Medulla oblongata (tissue), 1 donor: ENCODE measurements at regions not wholly inside any gene's neighbourhood (a gene's known extent, or its start where the extent isn't known, plus 50 kb on each side); places are given as distances from the start of the nearest gene placed in this dataset.

ENCODE experiments used
- DNase-seq: peaks from one replicate; pipeline ENCODE4 v3.0.0-alpha.2; 2015; ENCODE audit errors: extremely low spot score

DNA sequence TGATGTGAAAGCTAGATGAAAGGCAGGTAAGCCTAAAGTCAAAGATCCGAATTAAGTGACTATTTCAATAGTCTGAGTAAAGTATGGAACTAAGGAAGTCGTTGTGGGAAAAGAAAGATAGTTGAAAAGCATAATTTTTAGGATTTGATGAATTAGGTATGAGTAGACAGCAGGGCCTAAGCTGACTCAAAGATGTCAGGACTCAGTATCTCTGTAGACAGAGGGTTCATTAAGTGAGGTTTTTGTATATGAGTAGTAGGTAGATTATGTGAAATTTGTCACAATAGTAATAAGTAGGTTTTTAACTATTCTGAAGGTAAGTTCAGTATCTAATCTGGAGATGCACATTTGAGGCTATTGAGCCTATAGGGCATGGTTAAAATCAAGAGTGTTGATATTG, 196.4 kb downstream of the RASSF9 start:
- no peak for DNase-seq

DNA sequence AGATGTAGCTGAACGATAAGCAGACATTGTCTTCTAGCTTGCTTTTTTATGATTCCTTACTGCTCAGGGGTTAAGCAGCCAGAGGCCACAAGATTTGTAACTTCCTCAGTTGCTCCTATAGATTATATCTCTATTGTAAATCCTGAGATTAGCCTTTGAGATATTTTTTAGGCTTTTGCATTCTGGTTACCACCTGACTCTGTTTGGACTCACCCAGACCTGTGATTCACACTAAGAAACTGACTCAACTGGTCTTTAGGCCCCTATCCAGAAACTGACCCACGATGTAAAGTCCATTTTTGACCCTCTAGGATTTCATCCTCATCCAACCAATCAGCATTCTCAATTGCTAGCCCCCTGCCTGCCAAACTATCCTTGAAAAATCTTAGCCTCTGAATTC, 194.4 kb downstream of the RASSF9 start:
- DNase-seq, result no peak

DNA sequence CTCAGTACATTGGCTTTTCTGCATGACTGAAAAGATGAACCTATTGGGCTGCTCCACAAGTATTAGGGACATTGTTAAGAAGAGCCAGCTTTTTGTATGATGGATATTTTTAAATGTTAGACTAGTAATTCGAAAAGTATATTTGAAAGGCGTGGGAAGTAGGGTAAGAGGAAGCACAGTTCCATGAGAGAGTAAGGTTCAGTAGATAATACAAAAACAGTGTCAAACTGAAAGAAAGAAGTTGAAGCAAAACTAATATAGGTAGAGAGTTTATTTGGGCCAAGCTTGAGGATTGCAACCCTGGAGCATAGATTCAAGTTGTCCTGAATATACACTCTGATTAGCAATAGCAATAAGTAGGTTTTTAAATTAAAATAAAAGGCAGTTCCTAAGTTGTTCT, 193.9 kb downstream of the RASSF9 start:
- DNase-seq, result no peak

DNA sequence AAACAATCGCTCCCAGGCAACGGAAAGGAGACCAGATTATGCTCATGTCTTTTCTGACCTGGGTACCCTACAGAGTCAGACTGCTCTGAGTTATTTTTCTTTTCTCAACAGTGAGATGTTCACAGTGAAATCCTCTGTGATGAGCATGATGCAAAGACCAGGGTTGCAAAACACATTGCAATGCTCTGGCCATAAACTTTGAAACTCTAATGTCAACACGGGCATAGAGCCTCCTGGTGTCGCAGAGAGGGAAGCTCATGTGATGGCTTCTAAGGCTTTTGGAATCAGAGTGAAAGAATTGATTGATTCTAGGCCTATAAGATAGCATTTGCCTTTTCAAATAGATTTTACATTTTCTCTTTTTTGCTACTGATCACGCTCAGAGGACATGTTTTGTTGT, 193.4 kb downstream of the RASSF9 start:
- DNase-seq, result no peak

DNA sequence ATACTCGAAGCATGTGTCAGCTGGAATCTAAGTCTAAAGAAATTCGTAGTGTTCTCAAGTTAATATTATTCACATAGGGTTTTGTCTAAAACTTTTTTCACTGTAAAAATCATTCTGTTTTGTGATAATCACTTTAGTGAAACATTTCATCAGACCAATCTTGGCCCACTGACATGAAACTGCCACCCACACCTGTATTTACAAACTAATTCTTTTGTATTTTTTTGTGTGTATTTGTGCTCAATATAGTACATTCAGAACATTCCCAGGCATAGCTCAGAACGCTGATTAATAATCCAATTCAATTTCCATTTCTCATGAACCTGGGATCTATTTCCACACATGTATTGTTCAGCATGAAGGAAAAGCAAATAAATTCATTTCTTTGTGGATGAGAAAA, 191.7 kb downstream of the RASSF9 start:
- DNase-seq, result no peak

DNA sequence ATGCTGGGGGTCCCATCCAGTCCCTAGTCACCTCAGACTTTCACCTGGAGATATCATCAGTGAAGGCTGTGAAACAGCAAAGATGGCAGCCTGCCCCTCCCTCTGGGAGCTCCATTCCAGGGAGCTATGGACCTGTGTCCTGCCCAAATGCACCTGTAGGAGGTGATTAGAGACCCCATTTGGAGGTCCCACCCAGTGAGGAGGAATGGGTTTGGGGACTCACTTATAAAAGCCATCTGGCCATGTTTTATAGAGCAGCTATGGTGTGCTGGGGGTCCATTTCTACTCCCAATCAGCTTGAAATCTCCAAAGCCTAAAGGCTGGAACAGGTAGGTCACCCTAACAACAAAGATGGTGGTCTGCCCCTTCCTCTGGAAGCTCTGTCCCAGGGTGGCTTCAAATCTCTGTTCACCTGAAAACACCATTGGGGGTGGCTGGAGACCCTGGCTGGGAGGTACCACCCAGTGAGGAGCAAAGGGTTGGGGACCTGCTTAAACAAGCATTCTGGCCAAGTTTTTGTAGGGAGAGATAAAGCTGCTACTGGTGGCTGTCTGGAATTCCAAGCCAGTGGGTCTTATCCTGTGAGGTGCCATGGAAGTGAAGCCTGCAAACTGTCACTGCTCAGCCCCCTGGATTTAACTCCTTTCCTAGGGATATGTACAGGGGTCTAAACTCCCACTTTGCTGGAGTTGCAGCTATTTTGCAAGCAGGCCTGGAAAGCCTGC, 182.3 kb downstream of the RASSF9 start:
- no peak for DNase-seq

DNA sequence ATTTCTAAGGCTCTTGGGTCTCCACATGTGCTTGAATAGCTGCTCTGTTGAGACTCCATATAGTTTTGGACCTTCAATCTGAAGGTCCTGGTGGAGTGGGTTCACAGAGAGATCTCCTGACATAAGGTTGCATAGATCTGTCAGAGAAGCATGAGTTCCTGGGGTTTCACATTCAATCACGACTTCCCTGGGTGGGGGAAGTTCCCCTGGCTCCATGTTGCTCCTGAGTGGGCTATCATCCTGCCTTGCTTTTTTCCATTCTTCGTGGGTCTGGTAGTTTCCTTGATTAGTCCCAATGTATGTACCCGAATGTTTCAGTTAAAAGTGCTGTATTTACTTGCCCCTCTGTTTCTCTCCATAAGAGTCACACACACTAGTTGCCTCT, 181.8 kb downstream of the RASSF9 start:
- DNase-seq, result no peak

DNA sequence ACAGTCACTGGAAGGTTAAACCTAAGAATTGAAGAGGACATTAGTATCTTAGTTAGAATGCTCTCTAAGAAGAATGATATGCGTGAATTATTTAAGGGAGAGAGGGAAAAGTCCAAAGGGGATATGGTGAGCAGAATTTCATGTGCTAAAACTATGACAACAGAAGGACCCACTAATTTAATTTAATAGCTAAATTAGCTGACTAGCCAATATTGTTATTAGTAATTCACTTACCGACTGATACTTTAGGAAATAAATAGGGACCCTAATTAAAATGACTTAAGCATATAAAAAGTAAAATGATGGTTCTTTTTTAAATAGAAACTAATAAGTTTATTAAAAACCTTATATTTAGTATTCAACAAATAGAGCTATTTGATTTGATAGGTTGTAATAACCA, 179.6 kb downstream of the RASSF9 start:
- no peak for DNase-seq

DNA sequence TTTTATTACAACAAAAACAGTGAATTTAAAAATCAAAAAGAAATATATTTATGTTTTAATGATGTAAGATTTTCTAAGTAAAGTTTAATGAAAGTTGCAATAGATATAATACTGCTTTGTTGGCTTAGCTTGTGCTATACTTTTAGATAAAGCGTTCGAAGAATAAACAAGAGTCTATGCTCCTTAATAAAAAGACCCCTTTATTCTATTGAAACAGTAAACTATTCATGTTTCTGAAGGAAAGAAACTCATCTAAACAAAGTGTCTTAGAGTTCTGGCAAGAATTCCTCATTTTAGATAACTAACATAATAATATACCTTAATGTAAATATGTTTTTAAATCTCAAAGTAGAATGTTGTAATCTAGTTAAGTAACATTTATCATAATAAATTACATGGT, 179.0 kb downstream of the RASSF9 start:
- DNase-seq, result no peak

DNA sequence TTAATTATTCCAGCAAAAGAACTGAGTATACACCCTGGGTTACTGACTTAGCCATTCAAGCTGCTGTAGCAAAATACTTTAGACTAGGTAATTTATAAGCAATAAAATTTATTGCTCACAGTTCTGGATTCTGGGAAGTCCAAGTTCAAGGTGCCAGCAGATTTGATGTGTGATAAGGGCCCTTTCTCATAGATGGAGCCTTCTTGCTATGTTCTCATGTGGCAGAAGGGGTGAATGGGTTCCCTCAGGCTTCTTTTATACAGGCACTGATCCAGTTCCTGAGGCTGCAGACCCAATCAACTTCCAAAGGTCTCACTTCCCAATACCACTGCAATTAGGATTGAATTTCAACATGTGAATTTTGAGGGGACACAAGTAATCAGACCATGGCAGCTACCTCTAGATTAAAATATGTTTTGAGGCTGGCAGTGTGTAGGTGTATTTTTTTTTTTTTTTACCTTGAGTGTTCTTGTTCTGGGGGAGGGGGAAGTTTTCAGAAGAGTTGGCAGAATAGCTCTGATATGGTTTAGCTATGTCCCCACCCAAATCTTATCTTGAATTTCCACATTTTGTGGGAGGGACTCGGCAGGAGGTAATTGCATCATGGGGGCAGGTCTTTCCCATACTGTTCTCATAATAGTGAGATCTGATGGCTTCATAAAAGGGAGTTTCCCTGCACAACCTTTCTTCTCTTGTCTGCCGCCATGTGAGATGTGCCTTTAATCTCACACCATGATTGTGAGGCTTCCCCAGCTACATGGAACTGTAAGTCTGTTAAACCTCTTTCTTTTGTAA, 178.2 kb downstream of the RASSF9 start:
- no peak for DNase-seq

DNA sequence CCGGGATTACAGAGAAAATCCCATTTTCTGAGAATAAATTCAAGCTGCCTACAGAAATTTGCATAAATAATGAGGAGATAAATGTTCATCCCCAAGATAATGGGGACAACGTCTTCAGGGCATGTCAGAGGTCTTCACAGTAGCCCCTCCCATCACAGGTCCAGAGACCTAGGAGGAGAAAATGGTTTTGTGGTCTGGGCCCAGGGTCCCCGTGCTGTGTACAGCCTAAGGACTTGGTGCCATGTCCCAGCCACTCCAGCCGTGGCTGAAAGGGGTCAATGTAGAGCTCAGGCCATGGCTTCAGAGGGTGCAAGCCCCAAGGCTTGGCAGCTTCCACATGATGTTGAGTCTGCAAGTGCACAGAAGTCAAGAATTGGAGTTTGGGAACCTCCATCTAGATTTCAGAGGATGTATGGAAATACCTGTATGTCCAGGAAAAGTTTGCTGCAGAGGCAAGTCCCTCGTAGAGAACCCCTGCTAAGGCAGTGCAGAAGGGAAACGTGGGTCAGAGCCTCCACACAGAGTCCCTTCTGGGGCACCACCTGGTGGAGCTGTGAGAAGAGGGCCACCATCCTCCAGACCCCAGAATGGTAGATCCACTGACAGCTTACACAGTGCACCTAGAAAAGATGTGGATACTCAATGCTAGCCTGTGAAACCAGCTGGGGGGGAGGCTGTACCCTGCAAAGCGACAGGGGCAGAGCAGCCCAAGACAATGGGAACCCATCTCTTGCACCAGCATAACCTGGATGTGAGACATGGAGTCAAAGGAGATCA, 176.3 kb downstream of the RASSF9 start:
- DNase-seq, result no peak

DNA sequence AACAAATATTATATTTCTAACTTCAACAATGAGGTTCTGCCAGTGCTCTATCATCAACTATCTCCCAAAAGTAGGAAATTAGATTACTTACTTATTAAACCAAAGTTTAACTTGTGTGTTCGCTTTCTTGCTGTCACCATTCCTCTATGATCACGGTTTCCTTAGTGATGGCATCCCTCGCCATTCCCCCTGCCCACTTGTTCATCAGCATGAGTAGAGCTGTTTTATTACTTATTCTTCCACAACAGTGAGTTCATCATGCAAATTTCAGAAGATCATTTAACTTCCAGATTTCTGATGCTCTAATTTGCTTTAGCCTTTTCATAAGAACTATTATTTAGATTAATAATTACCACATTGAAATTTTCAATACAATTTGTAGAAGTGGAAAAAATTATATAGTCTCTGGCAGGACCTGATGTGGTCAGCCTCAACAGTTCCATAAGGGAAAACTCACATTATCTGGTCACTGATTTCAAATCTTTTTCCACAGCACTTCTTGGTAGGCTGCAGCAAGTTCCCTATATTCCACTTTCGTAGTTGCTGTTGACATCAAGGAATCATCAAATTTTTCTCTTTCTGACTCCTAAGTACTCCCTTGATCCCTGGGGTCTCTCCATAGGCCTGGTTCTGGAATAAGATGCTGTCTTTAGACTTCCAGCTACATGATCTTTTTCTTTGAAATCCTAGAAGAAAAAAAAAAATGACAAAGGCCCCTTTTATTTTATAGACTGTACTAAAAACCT, 174.6 kb downstream of the RASSF9 start:
- no peak for DNase-seq

DNA sequence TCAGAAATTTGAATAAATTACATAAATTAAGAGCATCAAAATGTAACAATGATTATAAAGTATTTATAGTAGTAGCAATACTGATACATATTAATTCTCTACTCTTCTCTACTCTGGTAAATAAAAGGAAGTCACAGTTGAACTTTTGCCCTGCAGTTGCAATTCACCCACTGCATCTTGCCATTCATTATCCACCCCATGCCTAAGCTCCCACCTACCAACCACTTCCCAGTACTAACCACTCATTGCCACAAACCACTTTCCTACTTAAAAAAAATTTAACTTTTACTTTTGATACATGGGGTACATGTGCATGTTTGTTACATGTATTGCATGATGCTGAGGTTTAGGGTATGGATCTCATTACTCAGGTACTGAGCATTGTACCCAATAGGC, 174.0 kb downstream of the RASSF9 start:
- no peak for DNase-seq

DNA sequence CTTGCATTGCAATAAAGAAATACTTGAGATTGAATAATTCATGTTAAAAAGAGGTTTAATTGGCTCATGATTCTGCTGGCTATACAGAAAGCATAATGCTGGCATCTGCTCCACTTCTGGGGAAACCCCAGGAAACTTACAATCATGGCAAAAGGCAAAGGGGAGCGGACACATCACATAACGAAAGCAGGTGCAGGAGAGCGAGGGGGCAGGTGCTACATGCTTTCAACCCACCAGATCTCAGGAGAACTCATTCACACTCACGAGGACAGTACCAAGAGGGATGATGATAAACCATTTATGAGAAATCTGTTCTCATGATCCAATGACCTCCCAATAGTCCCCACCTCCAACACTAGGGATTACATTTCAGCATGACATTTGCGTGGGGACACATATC, 172.6 kb downstream of the RASSF9 start:
- no peak for DNase-seq

DNA sequence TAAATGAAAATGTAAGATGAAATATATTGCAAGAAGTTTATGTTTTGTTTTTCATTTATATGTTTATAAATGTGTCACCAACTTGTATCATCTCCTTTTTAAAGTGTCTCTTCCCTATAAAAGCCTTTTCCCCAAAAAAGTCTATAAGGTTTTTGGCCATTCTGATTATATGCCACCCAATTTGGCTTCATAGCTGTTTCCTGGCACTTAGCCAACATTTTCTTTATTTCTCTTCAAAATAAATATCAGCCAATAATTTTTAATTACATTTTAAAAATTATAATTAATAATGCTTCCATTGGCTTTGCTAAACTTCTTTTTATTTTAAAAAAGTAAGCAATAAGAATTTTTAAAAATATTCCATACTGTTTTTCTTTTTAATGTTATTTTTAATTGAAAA, 171.8 kb downstream of the RASSF9 start:
- no peak for DNase-seq

DNA sequence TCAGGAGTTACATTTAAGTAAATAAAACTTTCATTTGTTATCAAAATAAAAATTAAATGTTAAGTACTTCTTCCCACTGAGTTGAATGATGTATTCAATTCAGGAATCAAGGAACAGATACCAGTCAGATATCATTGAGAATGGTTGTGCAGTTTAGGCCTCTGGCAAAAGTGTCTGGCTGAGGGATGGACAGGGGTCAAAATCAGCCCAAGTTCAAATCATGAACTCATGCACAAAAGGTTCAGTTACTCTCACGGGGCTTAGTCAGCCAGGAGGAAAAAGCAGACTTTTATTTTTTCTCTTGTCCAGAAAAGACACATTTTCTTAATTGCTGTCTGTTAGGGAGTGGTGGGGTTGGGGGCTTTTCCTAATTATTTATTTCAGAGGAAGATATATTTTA, 166.3 kb downstream of the RASSF9 start:
- no peak for DNase-seq

DNA sequence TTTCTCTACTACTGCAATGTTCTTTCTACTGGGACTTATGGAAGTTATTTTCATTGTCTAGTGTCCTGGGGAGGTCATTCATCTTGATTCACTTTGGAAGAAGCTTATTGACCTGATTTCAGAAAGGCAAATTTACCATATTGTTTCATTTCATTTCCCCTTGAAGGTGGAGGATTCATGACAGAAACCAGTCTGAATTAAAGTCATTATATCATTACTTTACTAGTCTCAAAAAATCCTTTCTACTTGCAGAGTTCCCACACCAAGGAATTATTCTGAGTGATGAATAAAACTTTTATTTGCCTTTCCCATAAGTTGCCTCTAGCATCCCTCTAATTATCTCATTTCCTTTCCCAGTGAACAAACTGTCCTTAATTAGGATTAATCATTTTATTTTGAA, 163.8 kb downstream of the RASSF9 start:
- DNase-seq, result no peak

DNA sequence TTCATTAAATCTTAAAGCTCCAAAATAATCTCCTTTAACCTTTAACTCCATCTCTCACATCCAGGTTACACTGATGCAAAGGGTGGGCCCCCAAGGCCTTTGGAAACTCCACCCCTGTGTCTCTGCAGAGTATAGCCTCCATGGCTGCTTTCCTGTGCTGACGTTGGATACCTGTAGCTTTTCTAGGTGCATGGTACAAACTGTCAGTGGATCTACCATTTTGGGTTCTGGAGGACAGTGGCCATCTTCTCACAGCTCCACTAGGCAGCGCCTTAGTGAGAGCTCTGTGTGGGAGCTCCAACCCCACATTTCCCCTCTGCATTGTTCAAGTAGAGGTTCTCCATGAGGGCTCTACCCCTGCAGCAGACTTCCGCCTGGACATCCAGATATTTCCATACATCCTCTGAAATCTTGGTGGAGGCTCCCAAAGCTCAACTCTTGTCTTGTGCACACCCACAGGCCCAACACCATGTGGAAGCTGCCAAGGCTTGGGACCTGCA, 162.2 kb downstream of the RASSF9 start:
- DNase-seq, result no peak

DNA sequence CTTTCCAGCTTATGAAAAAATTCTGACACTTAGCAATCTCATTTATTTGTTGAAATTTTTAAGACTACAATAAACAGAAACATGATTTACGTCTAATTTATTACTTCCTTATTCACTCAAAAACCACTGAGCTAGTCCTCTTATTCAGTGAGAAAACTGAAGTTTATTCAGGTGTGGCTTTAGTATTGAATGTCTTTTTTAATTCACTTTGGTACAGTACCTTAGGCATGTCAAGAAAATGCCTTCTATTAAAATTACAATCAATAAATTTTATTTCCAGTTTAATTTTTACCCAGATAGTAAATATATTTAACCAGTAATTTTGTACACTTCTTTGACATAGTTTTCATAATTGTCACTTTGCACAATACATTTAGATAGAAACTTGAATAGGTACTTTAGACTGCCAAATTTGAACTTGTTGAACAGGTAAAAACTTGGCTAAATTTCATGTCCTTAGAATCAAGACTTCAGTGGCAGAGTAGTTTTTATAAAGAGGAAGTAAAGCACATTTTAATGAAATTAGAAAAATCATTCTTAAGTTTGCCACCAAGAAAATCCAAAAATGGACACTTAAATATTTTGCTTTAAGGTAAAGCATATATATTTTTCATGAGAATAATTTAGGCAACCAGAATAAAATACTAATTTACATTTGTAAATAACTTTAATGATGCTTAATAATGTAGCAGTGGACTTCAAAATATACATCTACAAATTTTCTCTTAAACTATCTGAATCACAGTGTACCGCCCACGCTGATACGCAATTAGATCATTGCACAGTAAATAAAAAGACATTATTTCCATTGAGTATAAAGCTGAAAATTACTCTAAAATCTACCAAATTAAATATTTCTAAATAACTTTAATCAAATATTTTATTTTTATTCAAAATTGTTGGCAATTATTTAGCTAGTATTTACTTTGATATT, 159.1 kb downstream of the RASSF9 start:
- no peak for DNase-seq

DNA sequence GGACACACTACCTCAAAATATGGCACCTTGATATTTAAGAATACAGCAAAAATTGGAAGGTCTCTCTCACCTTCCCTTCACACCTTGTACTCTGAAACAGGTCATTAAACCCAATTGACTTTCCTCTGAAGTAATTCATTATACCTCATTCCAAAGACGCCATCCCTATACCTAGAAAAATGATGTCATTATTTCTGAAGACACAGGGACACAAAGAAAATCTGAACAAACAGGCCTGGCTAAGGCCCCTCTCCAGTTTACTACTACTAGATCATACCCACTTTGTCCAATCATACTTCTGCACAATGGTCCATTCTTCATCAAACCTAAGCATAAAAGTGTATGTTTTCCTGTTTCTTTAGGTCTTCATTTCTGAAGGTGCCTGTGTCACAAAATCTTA, 156.9 kb downstream of the RASSF9 start:
- no peak for DNase-seq

DNA sequence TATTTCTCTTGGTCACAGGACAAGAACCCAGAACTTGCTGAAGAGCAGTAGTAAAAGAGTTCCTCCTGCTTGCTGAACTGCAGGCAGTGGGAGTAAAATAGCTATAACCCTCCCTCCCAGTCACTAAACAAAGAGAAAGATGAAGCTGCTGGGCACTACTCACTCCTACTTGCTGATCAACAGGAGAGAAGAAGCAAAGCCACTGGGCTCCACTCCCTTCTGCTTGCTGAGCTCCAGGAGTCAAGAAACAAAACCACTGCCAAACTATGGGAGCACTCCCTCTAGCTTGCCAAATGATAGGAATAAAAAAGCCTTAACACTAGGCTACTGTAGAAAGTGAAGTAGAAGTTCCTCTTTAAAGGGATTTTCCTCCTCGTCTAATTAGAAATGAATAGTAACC, 155.3 kb downstream of the RASSF9 start:
- no peak for DNase-seq
